Cardiac muscle cell (in vitro differentiated cells and primary cell): ENCODE measurements at regions not wholly inside any gene's neighbourhood (a gene's known extent, or its start where the extent isn't known, plus 50 kb on each side); places are given as distances from the start of the nearest gene placed in this dataset.
"Not testable (repeated sequence)": the region's sequence is repeated elsewhere in the genome, so short reads cannot be mapped to it uniquely, and the experiment has no call there.

ENCODE experiments used
- DNase-seq, 2 donors: peaks; one replicate each; pipeline versions ENCODE4 v3.0.0 to v3.0.0-alpha.2; 2010 to 2017; ENCODE audit warnings: low read depth in 1 of 2, low spot score in 1 of 2
- H3K27ac ChIP-seq: fragments of 200-600 bp; sonication (generic); 2 replicates; pipeline ENCODE4 v1.5.1; 2016
- H3K27me3 ChIP-seq: fragments of 200-600 bp; sonication (generic); 2 replicates; pipeline ENCODE4 v1.6.0; 2016; ENCODE audit warnings: control low read depth
- H3K36me3 ChIP-seq: fragments of 200-600 bp; sonication (generic); 2 replicates; pipeline ENCODE4 v1.5.1; 2016; ENCODE audit warnings: control low read depth
- H3K4me1 ChIP-seq: fragments of 200-600 bp; sonication (generic); 2 replicates; pipeline ENCODE4 v1.8.1; 2017; ENCODE audit warnings: low read depth, mild to moderate bottlenecking, mixed run types
- H3K4me3 ChIP-seq: fragments of 200-600 bp; sonication (generic); 2 replicates; pipeline ENCODE4 v1.5.1; 2016; ENCODE audit warnings: mild to moderate bottlenecking
- H3K9me3 ChIP-seq: fragments of 200-600 bp; sonication (generic); 2 replicates; pipeline ENCODE4 v1.5.1; 2017; ENCODE audit warnings: low read depth, mild to moderate bottlenecking, control low read depth
- TF ChIP-seq, protein P1 (sequence below): IDR thresholded peaks from 2 replicates; pipeline ENCODE4 v1.5.1; 2012; ENCODE audit warnings: low read depth, mild to moderate bottlenecking, low read length

DNA sequence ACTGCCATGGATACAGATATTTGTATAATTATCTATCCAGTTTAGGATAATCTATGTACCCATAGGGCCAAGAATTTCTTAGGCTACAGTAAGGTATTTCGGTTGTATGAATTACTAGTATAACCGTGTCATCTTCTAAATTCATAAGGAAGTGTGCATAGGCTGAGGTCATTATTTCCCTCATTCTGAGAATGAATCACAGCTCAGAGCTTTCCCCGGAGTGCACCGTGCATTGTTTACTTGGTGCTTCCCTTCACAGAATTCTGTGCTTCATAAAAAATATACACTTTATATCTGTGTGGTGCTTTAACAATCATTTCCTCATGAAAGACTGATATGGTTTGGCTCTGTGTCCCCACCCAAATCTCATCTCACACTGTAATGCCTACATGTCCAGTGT lies 514.1 kb downstream of the ETNK1 start:
- no peak overlapping the region for H3K27ac ChIP-seq
- no peaks in the 10 kb centered on the region for H3K4me1 ChIP-seq
- TF ChIP-seq, protein P1, sequence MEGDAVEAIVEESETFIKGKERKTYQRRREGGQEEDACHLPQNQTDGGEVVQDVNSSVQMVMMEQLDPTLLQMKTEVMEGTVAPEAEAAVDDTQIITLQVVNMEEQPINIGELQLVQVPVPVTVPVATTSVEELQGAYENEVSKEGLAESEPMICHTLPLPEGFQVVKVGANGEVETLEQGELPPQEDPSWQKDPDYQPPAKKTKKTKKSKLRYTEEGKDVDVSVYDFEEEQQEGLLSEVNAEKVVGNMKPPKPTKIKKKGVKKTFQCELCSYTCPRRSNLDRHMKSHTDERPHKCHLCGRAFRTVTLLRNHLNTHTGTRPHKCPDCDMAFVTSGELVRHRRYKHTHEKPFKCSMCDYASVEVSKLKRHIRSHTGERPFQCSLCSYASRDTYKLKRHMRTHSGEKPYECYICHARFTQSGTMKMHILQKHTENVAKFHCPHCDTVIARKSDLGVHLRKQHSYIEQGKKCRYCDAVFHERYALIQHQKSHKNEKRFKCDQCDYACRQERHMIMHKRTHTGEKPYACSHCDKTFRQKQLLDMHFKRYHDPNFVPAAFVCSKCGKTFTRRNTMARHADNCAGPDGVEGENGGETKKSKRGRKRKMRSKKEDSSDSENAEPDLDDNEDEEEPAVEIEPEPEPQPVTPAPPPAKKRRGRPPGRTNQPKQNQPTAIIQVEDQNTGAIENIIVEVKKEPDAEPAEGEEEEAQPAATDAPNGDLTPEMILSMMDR, result no peak
- no peaks in the 10 kb centered on the region for H3K36me3 ChIP-seq
- no peaks in the 10 kb centered on the region for H3K9me3 ChIP-seq
- H3K4me3 ChIP-seq, result no peak overlapping the region
- no peaks in the 10 kb centered on the region for H3K27me3 ChIP-seq
- DNase-seq, result no peak

DNA sequence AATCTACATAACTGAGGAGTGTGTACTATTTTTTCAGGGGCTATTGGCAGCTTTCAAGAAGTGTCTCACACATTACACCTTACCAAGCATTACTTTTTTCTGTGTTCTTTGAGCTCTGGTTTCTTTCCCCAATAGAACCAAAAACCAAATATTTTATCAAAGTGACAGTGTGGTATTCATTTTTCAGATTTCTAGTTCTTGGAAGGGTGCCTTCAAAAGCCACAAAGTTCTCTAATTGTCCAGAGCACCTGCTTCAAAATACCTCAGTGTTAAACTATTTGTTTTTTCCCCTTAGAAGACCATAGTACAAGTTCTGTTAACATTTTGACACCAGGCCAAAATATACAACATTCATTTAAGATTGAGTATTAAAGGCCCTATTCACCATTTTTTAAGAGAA lies 515.7 kb downstream of the ETNK1 start:
- Histone ChIP-seq H3K9me3 (no peaks in the 10 kb centered on the region), H3K36me3 (no peaks in the 10 kb centered on the region)
- TF ChIP-seq, protein P1, result no peak

DNA sequence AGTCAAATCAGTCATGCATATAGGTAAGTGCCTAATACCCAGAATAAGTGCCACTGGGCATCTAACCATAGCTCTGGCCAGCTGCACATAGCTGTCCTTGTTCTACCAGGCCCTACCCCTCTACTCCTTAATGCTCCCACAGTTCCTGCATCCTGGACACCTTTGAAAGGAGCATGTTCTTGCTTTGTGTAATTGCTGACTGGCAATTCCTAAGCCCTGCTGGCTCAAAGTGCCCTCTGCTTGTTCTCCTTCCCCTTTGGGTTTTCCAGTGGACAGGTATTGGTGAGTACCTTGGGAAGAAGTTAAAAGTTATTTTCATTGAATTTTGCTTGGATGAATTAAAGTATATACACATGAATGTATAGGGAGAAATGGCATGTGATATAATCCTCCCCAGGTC lies 516.4 kb downstream of the ETNK1 start:
- Histone ChIP-seq H3K36me3 (no peaks in the 10 kb centered on the region), H3K9me3 (no peaks in the 10 kb centered on the region), H3K27me3 (no peaks in the 10 kb centered on the region), H3K4me3 (no peak overlapping the region), H3K27ac (no peak overlapping the region), H3K4me1 (no peaks in the 10 kb centered on the region)
- no peak for DNase-seq
- TF ChIP-seq, protein P1, result no peak

More for the DNA sequence above, 515.7 kb downstream of the ETNK1 start:
- H3K27me3 ChIP-seq, result no peaks in the 10 kb centered on the region
- DNase-seq, result no peak
- no peak overlapping the region for H3K4me3 ChIP-seq
- no peak overlapping the region for H3K27ac ChIP-seq
- H3K4me1 ChIP-seq, result no peaks in the 10 kb centered on the region

DNA sequence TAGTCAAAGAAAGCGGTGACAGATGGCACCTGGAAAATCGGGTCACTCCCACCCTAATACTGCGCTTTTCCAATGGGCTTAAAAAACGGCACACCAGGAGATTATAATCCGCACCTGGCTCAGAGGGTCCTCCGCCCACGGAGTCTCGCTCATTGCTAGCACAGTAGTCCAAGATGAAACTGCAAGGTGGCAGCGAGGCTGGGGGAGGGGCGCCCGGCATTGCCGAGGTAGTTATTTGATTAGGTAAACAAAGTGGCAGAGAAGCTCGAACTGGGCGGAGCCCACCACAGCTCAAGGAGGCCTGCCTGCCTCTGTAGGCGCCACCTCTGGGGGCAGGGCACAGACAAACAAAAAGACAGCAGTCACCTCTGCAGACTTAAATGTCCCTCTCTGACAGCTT lies 521.1 kb downstream of the ETNK1 start:
- not testable (repeated sequence) for H3K4me3 ChIP-seq, H3K27ac ChIP-seq, H3K36me3 ChIP-seq, H3K9me3 ChIP-seq, H3K27me3 ChIP-seq, DNase-seq, H3K4me1 ChIP-seq

DNA sequence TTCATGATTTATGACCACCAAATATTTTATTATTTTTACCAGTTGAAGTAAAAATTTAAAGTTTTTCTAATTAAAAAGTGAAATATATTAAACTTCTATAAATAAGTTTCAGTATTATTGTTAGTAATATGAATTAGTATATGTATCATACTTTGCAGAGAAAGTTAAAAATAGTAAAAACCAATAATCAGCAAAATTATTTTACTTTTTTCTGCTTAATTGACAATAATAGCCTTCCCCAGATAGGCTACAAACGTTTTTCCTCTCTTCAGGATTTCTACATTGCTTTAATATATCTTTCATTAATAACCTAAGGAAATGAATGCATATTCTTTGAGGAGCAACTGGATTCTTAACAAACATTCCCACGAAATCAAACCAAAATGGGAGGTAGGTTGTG lies 543.5 kb downstream of the ETNK1 start:
- TF ChIP-seq, protein P1, result no peak
- no peaks in the 10 kb centered on the region for H3K4me1 ChIP-seq
- DNase-seq, result no peak
- H3K27ac ChIP-seq, result no peak overlapping the region
- no peaks in the 10 kb centered on the region for H3K36me3 ChIP-seq
- no peaks in the 10 kb centered on the region for H3K9me3 ChIP-seq
- H3K27me3 ChIP-seq, result no peaks in the 10 kb centered on the region
- H3K4me3 ChIP-seq, result no peak overlapping the region

DNA sequence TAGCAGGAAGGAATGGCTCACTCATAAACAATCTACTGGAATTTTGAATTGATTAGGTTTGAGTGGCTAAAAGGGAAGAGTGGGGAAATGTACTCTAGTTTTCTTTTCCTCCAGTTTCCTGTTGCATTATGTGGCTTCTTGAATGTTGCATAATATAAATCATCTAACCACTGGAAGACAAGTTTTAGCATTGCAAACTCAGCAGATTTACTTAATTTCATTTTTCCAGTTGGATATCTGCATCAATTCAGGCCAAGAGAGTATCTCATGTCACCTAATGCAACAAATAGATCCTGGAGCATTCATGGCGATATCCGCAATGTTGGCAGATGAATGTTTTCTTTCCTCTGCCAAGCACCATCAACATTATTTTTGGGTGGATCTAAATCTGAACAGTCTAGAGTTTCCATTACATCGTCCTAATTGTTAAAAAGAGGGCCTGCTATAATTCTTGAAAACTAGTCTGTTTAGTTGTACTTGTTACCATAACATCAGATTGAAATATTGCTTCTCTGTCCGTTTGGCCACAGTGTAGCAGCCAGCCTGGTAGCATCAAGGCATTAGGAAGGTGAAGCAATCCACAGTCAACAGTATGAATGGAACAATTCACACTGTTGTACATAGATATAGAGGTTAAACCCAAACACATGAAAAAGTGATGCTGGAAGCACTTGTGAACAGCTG lies 544.2 kb downstream of the ETNK1 start:
- no peak for DNase-seq
- Histone ChIP-seq H3K36me3 (no peaks in the 10 kb centered on the region), H3K9me3 (no peaks in the 10 kb centered on the region), H3K27me3 (no peaks in the 10 kb centered on the region), H3K4me1 (no peaks in the 10 kb centered on the region), H3K27ac (no peak overlapping the region), H3K4me3 (no peak overlapping the region)
- TF ChIP-seq, protein P1, result no peak
